Heart left ventricle (tissue), 13 donors: ENCODE measurements at regions not wholly inside any gene's neighbourhood (a gene's known extent, or its start where the extent isn't known, plus 50 kb on each side); places are given as distances from the start of the nearest gene placed in this dataset.

Source experiments
- POLR2A ChIP-seq, 2 donors: fragments of 450-650 bp; IDR thresholded peaks; one replicate each; pipeline ENCODE4 v1.6.1; 2017; ENCODE audit warnings: antibody characterized with exemption in 2 of 2, mild to moderate bottlenecking in 2 of 2, moderate library complexity in 2 of 2
- TF ChIP-seq, protein P1 (sequence below), 12 donors: fragments of 200-600 bp; sonication (generic) in 4 of 12; IDR thresholded peaks; one replicate each; pipeline versions ENCODE4 v1.5.0 to v1.8.0; 2018 to 2022; ENCODE audit warnings: antibody characterized with exemption in 12 of 12, mild to moderate bottlenecking in 5 of 12
- donor health status: ischemic (EF 13 %, LVEDD 7.1; RV severe dilation, severe dysfunction).
- donor health status: DM: no; HTN: yes; CAD: no.
- donor health status: DM: no; HTN: no; CAD: no.
- donor health status: ischemic (EF 25% LVEDD 6.9; RV normal size, moderate dysfunction).
- donor health status: ischemic (EF 25% LVEDD 5.7; RV mildly dilated, moderate dysfunction).
- donor health status: ischemic (EF 35%, LVEDD 5.7; RV mildly dilated, moderate dysfunction).
- donor health status: nonischemic (EF 11% LVEDD 7.7; RV severe dilation, severe dysfunction).
- donor health status: DM: yes; HTN: yes; CAD: no.
- donor health status: PGD.
- donor health status: ischemic (EF 29% LVEDD 5.4; RV normal size, mild dysfunction).
- donor health status: nonischemic (EF 23%, LVEDD 6.1; RV moderate dilation, normal function).

DNA sequence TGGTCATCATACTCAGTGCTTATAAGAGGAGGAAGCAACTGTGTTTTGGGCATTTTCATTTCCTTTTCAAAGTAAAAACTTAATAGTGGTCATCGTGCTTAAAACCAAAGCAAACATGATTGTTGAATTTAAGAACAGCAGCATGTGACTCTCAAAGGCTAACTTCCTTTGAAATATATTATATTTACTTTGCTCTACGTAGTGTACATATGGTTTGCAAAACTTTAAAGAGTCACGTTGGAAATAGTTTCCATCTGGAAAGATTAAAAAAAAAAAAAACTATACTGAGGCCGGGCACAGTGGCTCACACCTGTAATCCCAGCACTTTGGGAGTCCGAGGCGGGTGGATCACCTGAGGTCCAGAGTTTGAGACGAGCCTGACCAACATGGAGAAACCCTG is 367.9 kb upstream of the BCHE start:
- TF ChIP-seq, protein P1, sequence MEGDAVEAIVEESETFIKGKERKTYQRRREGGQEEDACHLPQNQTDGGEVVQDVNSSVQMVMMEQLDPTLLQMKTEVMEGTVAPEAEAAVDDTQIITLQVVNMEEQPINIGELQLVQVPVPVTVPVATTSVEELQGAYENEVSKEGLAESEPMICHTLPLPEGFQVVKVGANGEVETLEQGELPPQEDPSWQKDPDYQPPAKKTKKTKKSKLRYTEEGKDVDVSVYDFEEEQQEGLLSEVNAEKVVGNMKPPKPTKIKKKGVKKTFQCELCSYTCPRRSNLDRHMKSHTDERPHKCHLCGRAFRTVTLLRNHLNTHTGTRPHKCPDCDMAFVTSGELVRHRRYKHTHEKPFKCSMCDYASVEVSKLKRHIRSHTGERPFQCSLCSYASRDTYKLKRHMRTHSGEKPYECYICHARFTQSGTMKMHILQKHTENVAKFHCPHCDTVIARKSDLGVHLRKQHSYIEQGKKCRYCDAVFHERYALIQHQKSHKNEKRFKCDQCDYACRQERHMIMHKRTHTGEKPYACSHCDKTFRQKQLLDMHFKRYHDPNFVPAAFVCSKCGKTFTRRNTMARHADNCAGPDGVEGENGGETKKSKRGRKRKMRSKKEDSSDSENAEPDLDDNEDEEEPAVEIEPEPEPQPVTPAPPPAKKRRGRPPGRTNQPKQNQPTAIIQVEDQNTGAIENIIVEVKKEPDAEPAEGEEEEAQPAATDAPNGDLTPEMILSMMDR (IDR thresholded peaks at IDR 0.05), result no peak
- TF ChIP-seq POLR2A (IDR thresholded peaks at IDR 0.05), result no peak
